Jurkat, Clone E6-1 (cell line): ENCODE measurements at regions not wholly inside any gene's neighbourhood (a gene's known extent, or its start where the extent isn't known, plus 50 kb on each side); places are given as distances from the start of the nearest gene placed in this dataset.

Experiments
- DNase-seq: peaks from one replicate; pipeline ENCODE4 v3.0.0-alpha.2; 2011; ENCODE audit warnings: low read depth, low spot score
- H3K4me3 ChIP-seq: 2 replicates; pipeline ENCODE4 v1.5.1; 2011; ENCODE audit warnings: mild to moderate bottlenecking, low read length, control low read depth, moderate library complexity

DNA sequence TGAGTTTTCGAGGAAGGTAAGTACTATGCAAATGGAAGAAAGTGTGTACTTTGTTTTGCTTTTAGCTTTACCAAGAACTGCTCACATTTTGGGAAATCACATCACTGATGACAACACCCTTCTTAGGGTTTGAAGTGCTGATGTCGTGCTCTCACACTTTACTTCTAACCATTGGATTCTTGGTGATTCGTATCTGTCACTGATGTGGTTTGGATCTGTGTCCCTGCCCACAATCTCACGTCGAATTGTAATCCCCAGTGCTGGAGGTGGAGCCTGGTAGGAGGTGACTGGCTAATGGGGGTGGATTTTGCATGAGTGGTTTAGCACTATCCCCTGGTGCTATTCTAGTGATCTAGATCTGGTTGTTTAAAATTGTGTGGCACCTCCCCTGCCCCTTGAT, 75.4 kb upstream of the RGMA start:
- peak; percentile 72 for DNase-seq
- no peak overlapping the region for H3K4me3 ChIP-seq

DNA sequence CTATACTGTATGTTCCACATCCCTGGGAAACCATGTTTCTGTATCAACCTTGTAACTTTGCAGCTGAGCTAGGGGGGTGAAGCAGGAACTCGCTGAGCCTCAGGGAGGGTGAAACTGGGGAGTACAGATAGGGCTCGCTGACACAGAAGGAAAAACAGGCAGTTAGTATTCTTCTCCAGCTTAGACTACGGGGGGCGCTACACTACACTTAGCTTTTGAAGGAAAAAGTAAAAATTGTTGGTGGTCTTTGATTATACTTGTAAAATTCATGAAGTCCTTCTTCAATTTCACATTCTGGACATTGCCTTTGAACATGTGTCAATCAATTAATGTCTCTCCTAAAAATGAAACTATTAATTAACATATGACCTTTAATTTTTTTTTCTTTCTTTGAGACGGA, 73.5 kb upstream of the RGMA start:
- DNase-seq, result no peak

GRCh38 chr15:93159930-93160329, 70.9 kb upstream of the RGMA start:
- no peak for DNase-seq
- H3K4me3 ChIP-seq, result no peak overlapping the region

More for the DNA sequence above, 73.5 kb upstream of the RGMA start:
- H3K4me3 ChIP-seq, result no peak overlapping the region

DNA sequence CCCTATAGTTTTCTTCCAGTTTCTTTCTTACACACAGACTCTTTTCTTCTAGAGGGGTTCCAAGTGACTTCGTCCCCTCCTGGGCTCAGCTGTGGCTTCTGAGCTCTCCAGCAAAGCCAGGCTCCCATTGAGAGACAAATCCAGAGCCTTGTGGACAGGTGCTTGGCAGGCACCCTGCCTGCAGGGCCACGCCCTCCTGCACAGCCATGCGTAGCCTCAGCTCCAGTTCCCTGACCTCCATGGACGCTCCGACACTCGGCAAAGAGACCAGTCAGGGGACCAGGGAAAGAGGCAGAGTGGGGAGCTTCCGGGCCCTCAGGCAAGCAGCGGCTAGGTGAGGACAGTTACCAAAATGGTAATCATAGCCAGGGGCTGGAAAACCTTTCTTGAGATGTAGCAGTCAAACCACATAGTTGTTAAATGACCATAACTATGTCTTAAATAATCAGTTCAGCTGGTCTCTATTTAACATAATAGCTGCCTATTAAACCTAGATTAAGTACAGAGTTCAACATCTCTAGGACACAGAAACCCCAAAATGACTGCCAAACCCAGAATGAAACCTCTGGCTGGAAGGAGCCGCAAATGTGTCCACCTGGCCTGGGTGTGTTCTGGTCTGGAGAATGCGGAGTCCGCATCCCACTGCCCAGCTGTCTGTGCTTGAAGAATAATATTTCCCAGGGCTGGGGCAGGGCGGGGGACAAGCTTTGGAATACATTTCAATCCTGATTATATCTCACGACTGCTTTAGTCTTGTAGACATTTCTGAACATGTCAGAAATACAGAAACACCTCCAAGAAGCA, 69.3 kb upstream of the RGMA start:
- DNase-seq, result no peak
- H3K4me3 ChIP-seq, result no peak overlapping the region

GRCh38 chr15:93154666-93155065, 65.7 kb upstream of the RGMA start:
- no peak overlapping the region for H3K4me3 ChIP-seq
- no peak for DNase-seq

GRCh38 chr15:93152951-93153350, 63.9 kb upstream of the RGMA start:
- no peak overlapping the region for H3K4me3 ChIP-seq
- DNase-seq, result no peak

- H3K4me3 ChIP-seq, result no peak overlapping the region
- peak; percentile 89 for DNase-seq
Measured at GRCh38 chr15:93152360-93152759, 63.3 kb upstream of the RGMA start.

- DNase-seq, result no peak
- no peak overlapping the region for H3K4me3 ChIP-seq
Measured at GRCh38 chr15:93150910-93151881, 62.2 kb upstream of the RGMA start.

DNA sequence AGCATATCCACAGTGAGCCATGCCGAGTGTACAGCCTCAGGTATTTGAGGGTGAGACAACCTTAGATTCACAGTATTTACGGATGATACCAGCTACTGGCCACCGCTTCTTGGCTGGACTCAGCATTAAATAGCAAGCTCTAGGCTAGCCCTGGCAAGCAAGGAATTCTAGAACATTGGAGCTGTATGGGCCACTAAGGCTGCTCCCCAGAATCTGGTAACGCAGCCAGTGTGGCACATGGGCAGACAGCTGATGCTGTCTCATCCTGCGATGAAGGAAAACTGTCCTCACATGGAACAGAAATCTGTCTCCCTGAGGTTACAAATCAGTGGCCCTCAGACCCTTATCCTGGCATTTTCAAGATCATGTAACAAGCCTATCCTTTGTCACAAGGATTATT, 57.6 kb upstream of the RGMA start:
- DNase-seq, result no peak
- H3K4me3 ChIP-seq, result no peak overlapping the region

DNA sequence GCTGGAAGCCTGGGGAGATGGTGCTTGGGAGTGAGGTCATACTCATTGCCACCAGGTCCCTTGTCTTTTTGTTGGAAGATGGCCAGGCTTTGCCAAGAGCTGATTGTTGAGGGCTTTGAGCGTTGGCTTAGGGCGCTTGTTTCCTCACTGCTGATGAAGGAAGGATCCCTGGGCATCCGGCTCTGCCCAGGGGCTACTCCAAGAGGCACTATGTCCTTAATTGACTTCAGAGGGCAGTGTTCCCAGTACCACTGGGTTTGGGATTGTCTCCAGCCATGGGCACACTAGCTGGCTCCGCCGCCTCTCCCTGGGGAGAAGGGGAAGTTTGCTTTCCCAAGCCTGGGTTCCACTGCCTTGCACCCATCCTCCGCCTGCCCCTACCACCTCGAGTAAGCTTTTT, 57.2 kb upstream of the RGMA start:
- DNase-seq, result no peak
- no peak overlapping the region for H3K4me3 ChIP-seq

DNA sequence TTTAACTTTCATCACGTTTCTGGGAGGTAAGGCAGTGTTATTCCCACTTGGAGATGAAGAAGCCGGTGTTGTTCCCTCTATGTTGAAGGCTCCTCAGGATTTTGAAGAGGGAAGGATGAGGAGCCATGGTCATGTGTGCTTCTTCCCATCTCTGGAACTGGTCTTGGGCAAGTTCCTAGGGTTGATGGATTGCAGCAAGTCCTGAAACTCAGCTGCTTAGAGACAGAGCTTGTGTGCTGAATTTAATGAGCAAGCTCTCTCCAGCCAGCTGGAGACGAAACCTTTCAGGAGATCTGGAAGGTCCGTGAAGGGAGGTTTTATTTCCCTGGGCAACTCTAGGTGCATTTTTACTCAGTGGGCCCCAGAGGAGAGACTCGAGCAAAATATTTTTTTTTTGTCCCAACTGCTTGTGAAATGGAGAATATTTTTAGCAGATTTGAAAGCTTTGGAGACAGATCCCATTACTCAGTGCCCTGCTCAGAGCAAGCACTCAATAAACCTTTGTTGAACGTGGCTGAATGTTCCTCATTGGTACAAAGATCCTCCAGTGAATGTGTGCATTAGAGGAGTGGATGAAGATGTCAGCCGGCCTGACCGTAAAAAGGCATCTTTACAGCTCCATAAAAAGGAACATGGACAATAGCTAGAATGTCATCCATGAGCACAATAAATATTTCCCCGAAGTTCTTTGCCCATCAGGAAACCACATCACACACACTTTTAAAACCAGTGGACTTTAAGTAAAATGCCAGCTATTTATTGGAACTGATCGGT, 55.6 kb upstream of the RGMA start:
- no peak overlapping the region for H3K4me3 ChIP-seq
- no peak for DNase-seq

GRCh38 chr15:93143186-93143585, 54.2 kb upstream of the RGMA start:
- no peak overlapping the region for H3K4me3 ChIP-seq
- DNase-seq, result no peak

GRCh38 chr15:93141371-93141794, 52.4 kb upstream of the RGMA start:
- DNase-seq, result no peak
- no peak overlapping the region for H3K4me3 ChIP-seq

- DNase-seq, result no peak
- no peak overlapping the region for H3K4me3 ChIP-seq
Measured at GRCh38 chr15:93139436-93139835, 50.4 kb upstream of the RGMA start.

DNA sequence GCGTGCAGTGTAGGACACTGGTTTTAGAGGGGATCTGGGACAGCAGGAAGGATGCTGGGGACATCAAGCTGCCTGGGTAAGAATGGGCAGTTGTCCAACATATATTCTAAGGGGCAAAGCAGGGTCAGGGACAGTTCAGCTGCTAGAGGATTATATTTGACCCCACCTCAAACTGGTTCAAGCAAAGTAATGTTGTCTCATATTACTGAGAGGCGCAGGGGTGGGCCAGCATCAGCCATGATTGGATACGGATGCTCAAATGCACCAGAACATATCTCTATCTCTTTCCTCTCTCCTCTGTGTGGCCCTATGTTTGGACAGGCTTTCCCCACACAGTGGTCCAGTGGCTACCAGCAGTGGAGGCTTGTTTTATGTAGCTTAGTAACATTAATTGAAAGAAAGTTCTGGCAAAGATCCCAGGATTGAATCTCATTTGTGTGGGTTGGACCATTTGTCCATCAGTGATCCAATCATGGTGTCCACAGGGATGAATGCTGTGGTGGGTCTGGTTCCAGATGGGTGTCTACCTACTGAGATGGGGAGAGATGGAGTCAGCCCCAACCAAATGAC, 49.8 kb upstream of the RGMA start:
- no peak for DNase-seq
- no peak overlapping the region for H3K4me3 ChIP-seq
